ENCODE measurements at regions not wholly inside any gene's neighbourhood (a gene's known extent, or its start where the extent isn't known, plus 50 kb on each side); places are given as distances from the start of the nearest gene placed in this dataset.

DNA sequence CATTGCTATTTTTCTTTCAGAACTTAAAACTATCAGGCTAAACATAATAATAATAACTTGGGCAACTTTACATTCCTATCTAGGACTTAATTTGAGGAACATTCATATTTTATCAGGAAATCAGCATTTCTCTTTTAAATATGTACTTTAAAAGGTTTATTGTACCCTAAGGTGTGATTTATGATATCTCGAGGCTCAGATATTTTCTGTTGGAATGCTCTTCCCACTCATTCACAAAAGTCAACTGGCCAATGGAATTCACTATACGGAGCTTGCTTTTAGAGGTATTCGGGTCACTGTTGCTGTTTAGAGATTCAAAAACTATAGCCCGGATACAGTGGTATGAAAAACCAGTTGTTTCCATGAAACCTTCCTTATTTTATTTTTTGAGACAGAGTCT, 328.3 kb downstream of the GBA3 start:
- TF ChIP-seq, protein P1, sequence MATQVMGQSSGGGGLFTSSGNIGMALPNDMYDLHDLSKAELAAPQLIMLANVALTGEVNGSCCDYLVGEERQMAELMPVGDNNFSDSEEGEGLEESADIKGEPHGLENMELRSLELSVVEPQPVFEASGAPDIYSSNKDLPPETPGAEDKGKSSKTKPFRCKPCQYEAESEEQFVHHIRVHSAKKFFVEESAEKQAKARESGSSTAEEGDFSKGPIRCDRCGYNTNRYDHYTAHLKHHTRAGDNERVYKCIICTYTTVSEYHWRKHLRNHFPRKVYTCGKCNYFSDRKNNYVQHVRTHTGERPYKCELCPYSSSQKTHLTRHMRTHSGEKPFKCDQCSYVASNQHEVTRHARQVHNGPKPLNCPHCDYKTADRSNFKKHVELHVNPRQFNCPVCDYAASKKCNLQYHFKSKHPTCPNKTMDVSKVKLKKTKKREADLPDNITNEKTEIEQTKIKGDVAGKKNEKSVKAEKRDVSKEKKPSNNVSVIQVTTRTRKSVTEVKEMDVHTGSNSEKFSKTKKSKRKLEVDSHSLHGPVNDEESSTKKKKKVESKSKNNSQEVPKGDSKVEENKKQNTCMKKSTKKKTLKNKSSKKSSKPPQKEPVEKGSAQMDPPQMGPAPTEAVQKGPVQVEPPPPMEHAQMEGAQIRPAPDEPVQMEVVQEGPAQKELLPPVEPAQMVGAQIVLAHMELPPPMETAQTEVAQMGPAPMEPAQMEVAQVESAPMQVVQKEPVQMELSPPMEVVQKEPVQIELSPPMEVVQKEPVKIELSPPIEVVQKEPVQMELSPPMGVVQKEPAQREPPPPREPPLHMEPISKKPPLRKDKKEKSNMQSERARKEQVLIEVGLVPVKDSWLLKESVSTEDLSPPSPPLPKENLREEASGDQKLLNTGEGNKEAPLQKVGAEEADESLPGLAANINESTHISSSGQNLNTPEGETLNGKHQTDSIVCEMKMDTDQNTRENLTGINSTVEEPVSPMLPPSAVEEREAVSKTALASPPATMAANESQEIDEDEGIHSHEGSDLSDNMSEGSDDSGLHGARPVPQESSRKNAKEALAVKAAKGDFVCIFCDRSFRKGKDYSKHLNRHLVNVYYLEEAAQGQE (IDR thresholded peaks at IDR 0.05; ENCODE audit: insufficient read depth in 1 of 2, low read depth in 2 of 2, low read length in 1 of 2): no peak
- TF ChIP-seq, protein P2, sequence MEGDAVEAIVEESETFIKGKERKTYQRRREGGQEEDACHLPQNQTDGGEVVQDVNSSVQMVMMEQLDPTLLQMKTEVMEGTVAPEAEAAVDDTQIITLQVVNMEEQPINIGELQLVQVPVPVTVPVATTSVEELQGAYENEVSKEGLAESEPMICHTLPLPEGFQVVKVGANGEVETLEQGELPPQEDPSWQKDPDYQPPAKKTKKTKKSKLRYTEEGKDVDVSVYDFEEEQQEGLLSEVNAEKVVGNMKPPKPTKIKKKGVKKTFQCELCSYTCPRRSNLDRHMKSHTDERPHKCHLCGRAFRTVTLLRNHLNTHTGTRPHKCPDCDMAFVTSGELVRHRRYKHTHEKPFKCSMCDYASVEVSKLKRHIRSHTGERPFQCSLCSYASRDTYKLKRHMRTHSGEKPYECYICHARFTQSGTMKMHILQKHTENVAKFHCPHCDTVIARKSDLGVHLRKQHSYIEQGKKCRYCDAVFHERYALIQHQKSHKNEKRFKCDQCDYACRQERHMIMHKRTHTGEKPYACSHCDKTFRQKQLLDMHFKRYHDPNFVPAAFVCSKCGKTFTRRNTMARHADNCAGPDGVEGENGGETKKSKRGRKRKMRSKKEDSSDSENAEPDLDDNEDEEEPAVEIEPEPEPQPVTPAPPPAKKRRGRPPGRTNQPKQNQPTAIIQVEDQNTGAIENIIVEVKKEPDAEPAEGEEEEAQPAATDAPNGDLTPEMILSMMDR (IDR thresholded peaks at IDR 0.05): no peak
- TF ChIP-seq SIN3A (IDR thresholded peaks at IDR 0.05; ENCODE audit: borderline replicate concordance, insufficient read depth, low read depth, low read length) (no peak), POLR2AphosphoS5 (IDR thresholded peaks at IDR 0.05; ENCODE audit: low read depth, low read length) (no peak), TCF7L2 (IDR thresholded peaks at IDR 0.05; ENCODE audit: low read depth, low read length) (no peak)
